ENCODE measurements at regions not wholly inside any gene's neighbourhood (a gene's known extent, or its start where the extent isn't known, plus 50 kb on each side); places are given as distances from the start of the nearest gene placed in this dataset.

DNA sequence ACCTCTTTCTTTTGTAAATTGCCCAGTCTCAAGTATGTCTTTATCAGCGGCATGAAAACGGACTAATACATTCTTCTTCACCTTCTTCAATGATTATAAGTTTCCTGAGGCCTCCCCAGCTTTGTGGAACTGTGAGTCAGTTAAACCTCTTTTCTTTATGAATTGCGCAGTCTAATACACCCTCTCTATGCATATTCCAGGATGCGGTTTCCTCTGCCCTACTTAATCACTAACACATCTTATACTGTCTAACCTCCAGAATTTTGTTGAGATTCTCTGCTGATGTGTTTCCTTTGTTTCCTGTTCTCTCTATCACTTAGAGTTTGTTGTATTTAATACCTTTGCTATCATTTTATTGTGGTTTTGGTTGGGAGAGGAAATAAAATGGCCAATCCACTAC lies 145.4 kb downstream of the AEBP2 start:
- TF ChIP-seq, protein P1, sequence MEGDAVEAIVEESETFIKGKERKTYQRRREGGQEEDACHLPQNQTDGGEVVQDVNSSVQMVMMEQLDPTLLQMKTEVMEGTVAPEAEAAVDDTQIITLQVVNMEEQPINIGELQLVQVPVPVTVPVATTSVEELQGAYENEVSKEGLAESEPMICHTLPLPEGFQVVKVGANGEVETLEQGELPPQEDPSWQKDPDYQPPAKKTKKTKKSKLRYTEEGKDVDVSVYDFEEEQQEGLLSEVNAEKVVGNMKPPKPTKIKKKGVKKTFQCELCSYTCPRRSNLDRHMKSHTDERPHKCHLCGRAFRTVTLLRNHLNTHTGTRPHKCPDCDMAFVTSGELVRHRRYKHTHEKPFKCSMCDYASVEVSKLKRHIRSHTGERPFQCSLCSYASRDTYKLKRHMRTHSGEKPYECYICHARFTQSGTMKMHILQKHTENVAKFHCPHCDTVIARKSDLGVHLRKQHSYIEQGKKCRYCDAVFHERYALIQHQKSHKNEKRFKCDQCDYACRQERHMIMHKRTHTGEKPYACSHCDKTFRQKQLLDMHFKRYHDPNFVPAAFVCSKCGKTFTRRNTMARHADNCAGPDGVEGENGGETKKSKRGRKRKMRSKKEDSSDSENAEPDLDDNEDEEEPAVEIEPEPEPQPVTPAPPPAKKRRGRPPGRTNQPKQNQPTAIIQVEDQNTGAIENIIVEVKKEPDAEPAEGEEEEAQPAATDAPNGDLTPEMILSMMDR (IDR thresholded peaks at IDR 0.05; ENCODE audit: control extremely low read depth, extremely low read depth, low read depth, missing control alignments) = no peak
- CTCF ChIA-PET = no interaction called here
- POLR2A ChIA-PET = no interaction called here
- DNase-seq (ENCODE audit: extremely low spot score) = no peak

DNA sequence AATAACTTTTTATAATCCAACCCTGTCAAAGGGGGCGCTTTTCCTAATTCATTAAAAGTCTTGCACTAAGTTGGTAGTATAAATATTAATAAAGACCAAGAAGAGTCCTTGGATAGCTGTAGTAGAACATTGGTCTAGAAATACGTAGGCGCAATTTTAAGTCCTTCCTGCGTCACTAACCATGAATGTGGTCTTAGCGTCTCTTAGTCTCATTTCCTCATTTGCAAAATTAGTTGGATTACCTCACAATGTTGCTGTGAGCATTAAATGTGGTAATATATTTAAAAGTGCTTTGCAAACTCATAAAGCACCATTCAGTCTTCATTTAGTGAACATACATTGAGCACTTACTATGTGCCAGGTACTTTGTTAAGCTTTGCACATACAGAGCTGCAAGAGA lies 149.7 kb downstream of the AEBP2 start:
- DNase-seq (ENCODE audit: extremely low spot score) = no peak
- ChIA-PET POLR2A (no interaction called here), CTCF (interaction anchor here (1.6 kb wide), 1 partner anchor 82 kb away, joined by 3 read pairs; no protein-coding TSS in a partner anchor)
- TF ChIP-seq, protein P1 (IDR thresholded peaks at IDR 0.05; ENCODE audit: control extremely low read depth, extremely low read depth, low read depth, missing control alignments) = no peak

DNA sequence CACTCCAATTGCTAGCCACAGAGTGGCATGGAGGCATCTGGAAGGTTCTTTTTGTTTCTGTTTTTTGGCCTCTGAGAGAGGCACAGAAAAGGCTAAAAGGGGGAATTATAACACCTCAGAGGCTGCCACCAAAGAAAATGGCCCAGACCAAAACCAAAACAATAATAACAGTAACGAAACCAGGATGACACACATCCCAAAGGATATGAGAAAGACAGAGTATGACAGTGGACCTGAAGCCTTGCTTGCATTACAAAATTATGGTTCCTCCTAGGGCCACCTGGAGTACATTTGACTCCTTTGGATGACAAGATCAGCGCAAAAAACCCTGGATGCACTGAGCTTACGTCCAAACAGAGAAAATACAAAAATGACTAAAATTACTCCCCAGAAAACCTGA lies 152.7 kb downstream of the AEBP2 start:
- ChIA-PET CTCF (no interaction called here), POLR2A (no interaction called here)
- TF ChIP-seq, protein P1 (IDR thresholded peaks at IDR 0.05; ENCODE audit: control extremely low read depth, extremely low read depth, low read depth, missing control alignments) = no peak
- no peak for DNase-seq (ENCODE audit: extremely low spot score)

DNA sequence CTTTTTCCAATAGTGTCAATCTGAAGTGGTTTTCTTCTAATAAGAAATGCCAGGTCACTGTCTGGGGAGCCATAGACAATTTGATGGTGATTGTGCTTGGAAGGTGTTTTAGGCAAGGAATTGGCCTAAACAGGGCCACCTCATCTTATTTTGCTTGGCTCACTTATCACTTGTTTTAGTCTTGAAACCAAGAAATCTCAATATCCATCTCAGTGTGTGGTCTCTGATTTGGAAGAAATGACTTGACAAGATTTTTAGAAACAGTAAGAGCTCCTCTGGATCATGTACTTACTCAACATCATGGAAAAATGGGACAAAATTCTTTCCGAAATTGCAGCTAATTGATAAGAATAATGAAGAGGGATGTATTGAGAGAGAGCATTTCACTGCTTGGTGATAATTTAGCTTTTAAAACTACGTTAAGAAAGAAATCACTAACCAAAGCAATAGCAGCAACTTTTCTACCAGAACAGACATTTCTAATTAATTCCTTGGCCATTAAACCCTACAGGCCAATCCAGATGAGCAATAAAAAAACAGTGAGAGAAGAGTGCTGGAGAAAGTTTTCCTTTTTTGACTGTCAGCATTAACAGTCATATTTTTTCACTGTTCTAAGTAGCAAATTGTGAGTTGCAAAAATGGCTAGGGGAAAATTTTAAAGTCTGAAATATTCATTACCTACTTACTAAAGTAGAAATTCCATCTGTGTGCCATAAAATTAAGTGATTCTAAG lies 157.3 kb downstream of the AEBP2 start:
- ChIA-PET CTCF (no interaction called here), POLR2A (no interaction called here)
- TF ChIP-seq, protein P1 (IDR thresholded peaks at IDR 0.05; ENCODE audit: control extremely low read depth, extremely low read depth, low read depth, missing control alignments) = no peak
- no peak for DNase-seq (ENCODE audit: extremely low spot score)

DNA sequence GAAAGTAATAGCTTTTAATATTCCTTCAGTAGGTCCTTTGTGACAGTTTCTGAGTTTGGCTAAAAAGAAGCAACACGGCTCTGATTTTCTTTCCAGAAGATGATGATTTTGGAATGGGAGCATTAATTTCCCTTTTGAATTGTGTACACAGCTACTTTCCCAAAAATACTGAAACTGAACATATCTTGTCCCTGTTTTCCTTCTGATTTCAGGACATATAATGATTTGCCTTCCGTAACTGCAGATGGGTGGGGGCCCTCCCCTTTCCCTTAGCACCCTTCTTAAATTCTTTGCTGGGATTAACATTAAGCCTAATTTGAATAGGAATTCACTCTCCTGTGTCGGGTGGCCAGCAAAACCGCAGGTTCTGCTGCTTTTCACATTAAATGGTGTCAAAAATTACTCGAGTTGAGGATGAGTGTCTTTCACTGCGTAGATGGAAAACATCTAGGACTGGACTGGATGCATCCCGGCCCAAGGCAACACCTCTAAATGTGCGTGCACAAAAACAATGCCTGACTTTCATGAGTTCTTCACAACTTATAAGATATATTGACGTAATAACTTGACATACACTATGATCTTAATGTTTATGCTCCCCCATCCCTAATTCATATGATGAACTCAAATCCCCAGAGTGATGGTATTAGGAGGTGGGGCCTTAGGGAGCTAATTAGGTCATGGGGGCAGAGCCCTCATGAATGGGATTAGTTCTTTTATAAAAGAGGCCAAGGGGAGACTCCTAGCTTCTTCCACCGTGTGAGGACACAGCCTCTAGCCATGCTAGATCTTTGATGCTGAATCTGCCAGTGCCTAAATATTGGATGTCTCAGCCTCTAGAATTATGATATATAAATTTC lies 158.1 kb downstream of the AEBP2 start:
- TF ChIP-seq, protein P1 (IDR thresholded peaks at IDR 0.05; ENCODE audit: control extremely low read depth, extremely low read depth, low read depth, missing control alignments) = no peak
- ChIA-PET CTCF (interaction anchor here (1.2 kb wide), 1 partner anchor 19 kb away, joined by 4 read pairs; no protein-coding TSS in a partner anchor), POLR2A (no interaction called here)
- no peak for DNase-seq (ENCODE audit: extremely low spot score)

DNA sequence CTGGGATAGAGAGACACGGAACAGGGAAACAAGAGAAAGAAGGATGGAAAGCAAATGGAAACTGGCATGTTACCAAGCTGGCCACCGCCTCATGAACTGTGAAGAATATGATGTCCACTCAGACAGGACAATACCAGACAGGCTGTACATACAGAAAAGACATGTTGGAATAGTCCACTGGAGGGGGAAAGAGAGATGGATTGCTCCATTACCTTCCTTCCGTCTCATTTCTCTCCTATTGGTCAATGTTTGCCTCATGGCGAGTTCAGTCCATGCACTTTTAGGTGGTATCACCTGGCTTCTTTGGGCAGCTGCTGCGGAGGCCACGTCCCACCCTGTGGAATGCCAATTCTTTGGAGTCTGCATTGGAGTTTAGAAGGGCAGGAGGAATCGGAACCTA lies 166.4 kb downstream of the AEBP2 start:
- ChIA-PET CTCF (no interaction called here), POLR2A (no interaction called here)
- TF ChIP-seq, protein P1 (IDR thresholded peaks at IDR 0.05; ENCODE audit: control extremely low read depth, extremely low read depth, low read depth, missing control alignments) = no peak

More for the DNA sequence above, 166.4 kb downstream of the AEBP2 start:
- no peak for DNase-seq (ENCODE audit: extremely low spot score)

Data from GM10248 (cell line).